ENCODE measurements at regions not wholly inside any gene's neighbourhood (a gene's known extent, or its start where the extent isn't known, plus 50 kb on each side); places are given as distances from the start of the nearest gene placed in this dataset.

DNA sequence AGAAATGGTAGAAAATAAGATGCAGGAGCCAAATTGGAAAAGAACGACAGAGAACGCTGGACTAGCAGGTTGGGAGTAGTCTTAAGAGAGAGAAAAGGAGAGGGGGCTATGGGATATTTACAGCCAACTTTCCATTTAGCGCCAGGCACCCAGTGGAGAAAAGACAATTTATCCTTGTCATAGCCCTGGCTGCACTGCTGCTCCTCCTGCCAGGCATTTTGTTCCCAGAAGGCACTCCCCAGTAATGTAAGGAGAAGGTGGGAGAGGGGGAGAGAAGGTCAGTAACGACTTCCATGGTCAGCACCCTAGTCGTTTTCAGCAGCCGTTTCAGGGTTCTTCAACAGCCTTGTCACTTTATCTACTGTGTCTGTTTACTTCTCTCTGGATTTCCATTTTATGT is 159.0 kb downstream of the TRMT11 start:
- Histone ChIP-seq H3K4me3 (ENCODE audit: low read depth in 1 of 3, low read length in 3 of 3) (no peak overlapping the region), H3K27ac (ENCODE audit: low read depth in 1 of 2, low read length in 2 of 2) (no peak overlapping the region), H3K9ac (ENCODE audit: low read depth in 1 of 2, low read length in 2 of 2) (no peak overlapping the region), H3K9me3 (ENCODE audit: control insufficient read depth in 4 of 4, low read length in 3 of 4) (no peaks in the 10 kb centered on the region), H3K4me1 (ENCODE audit: control insufficient read depth in 4 of 4, insufficient read depth in 4 of 4, low read length in 3 of 4) (no peaks in the 10 kb centered on the region), H3K27me3 (ENCODE audit: control insufficient read depth in 4 of 4, insufficient read depth in 4 of 4, low read length in 3 of 4) (no peaks in the 10 kb centered on the region), H3K36me3 (ENCODE audit: control insufficient read depth in 4 of 4, insufficient read depth in 3 of 4, low read depth in 1 of 4, low read length in 3 of 4) (no peaks in the 10 kb centered on the region)
- WGBS, result 81% methylated on average over 6 of the region's 6 CpGs
- DNase-seq (ENCODE audit: low spot score), result no peak
- TF ChIP-seq GABPA (IDR thresholded peaks at IDR 0.05 in 1 of 2, conservative IDR thresholded peaks at IDR 0.05 in 1 of 2) (no peak), FOXA2 (IDR thresholded peaks at IDR 0.05) (no peak), SP1 (IDR thresholded peaks at IDR 0.05) (no peak), RXRA (IDR thresholded peaks at IDR 0.05) (no peak), EGR1 (IDR thresholded peaks at IDR 0.05; ENCODE audit: low read depth in 2 of 2) (no peak), TAF1 (conservative IDR thresholded peaks at IDR 0.05) (no peak), JUND (IDR thresholded peaks at IDR 0.05) (no peak)
- TF ChIP-seq, protein P1, sequence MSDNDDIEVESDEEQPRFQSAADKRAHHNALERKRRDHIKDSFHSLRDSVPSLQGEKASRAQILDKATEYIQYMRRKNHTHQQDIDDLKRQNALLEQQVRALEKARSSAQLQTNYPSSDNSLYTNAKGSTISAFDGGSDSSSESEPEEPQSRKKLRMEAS (IDR thresholded peaks at IDR 0.05), result no peak

DNA sequence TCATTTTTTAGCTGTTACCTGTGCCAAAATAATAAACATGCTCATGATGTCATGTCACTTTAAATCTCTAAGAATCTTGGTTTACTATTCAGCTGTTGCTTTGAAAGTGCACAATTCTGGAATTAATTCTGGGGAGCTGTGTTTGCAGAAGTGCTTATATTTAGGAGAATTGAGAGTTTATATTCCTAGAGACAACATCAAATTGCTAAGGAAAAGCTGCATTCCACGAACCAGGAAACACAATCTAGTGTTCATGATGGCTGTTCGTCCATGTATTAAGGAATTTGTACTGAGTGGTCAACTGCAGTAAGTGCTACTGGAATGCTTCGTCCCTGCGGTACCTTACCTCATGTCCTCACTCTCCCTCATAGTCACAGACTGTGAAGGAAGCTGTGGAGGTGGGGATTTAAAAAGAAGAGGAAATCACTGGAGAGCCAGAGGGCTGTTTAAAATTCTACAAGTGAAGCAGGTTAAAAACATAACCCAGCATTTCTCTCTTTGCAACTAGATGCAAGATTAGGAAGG is 161.0 kb downstream of the TRMT11 start:
- Histone ChIP-seq H3K27me3 (ENCODE audit: control insufficient read depth in 4 of 4, insufficient read depth in 4 of 4, low read length in 3 of 4) (no peaks in the 10 kb centered on the region), H3K9me3 (ENCODE audit: control insufficient read depth in 4 of 4, low read length in 3 of 4) (no peaks in the 10 kb centered on the region), H3K9ac (ENCODE audit: low read depth in 1 of 2, low read length in 2 of 2) (no peak overlapping the region), H3K36me3 (ENCODE audit: control insufficient read depth in 4 of 4, insufficient read depth in 3 of 4, low read depth in 1 of 4, low read length in 3 of 4) (no peaks in the 10 kb centered on the region), H3K4me3 (ENCODE audit: low read depth in 1 of 3, low read length in 3 of 3) (no peak overlapping the region), H3K4me1 (ENCODE audit: control insufficient read depth in 4 of 4, insufficient read depth in 4 of 4, low read length in 3 of 4) (no peaks in the 10 kb centered on the region), H3K27ac (ENCODE audit: low read depth in 1 of 2, low read length in 2 of 2) (no peak overlapping the region)
- no peak for TF ChIP-seq SP1 (IDR thresholded peaks at IDR 0.05)
- DNase-seq (ENCODE audit: low spot score), result no peak
- WGBS, result 93% methylated on average over 4 of the region's 4 CpGs

DNA sequence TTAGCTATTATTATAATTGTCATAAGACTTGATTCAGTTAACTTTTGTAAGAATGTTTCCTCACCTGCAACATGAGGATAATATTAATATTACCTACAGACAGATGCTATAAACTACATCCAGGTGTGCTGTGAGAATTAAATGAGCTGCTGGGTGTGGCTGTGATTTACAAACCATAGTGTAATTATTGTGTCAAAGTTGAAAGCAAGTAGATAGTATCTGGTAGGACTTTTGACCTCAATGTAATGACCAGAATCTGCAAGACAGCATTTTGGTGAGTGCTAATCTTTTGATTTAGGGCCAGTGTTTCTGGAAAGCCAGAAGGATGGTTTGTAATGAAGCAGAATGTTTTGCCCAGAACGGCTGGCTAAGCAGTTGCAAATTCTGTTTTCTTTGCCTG is 162.5 kb downstream of the TRMT11 start:
- Histone ChIP-seq H3K9ac (ENCODE audit: low read depth in 1 of 2, low read length in 2 of 2) (no peak overlapping the region), H3K27ac (ENCODE audit: low read depth in 1 of 2, low read length in 2 of 2) (no peak overlapping the region), H3K36me3 (ENCODE audit: control insufficient read depth in 4 of 4, insufficient read depth in 3 of 4, low read depth in 1 of 4, low read length in 3 of 4) (no peaks in the 10 kb centered on the region), H3K27me3 (ENCODE audit: control insufficient read depth in 4 of 4, insufficient read depth in 4 of 4, low read length in 3 of 4) (no peaks in the 10 kb centered on the region), H3K9me3 (ENCODE audit: control insufficient read depth in 4 of 4, low read length in 3 of 4) (no peaks in the 10 kb centered on the region), H3K4me3 (ENCODE audit: low read depth in 1 of 3, low read length in 3 of 3) (no peak overlapping the region), H3K4me1 (ENCODE audit: control insufficient read depth in 4 of 4, insufficient read depth in 4 of 4, low read length in 3 of 4) (no peaks in the 10 kb centered on the region)
- no peak for DNase-seq (ENCODE audit: low spot score)
- no peak for TF ChIP-seq HNF4A (conservative IDR thresholded peaks at IDR 0.05)
- TF ChIP-seq RAD21 (IDR thresholded peaks at IDR 0.05), result no peak
- TF ChIP-seq REST (IDR thresholded peaks at IDR 0.05), result no peak
- TF ChIP-seq, protein P1 (IDR thresholded peaks at IDR 0.05), result no peak
- TF ChIP-seq CTCF (IDR thresholded peaks at IDR 0.05; ENCODE audit: low read depth, low read length, missing input control), result no peak
- no peak for TF ChIP-seq TAF1 (conservative IDR thresholded peaks at IDR 0.05)
- no peak for TF ChIP-seq GABPA (IDR thresholded peaks at IDR 0.05 in 1 of 2, conservative IDR thresholded peaks at IDR 0.05 in 1 of 2)
- TF ChIP-seq NR2F2 (IDR thresholded peaks at IDR 0.05), result no peak
- TF ChIP-seq ATF3 (IDR thresholded peaks at IDR 0.05), result no peak
- no peak for TF ChIP-seq SP1 (IDR thresholded peaks at IDR 0.05)
- TF ChIP-seq, protein P2, sequence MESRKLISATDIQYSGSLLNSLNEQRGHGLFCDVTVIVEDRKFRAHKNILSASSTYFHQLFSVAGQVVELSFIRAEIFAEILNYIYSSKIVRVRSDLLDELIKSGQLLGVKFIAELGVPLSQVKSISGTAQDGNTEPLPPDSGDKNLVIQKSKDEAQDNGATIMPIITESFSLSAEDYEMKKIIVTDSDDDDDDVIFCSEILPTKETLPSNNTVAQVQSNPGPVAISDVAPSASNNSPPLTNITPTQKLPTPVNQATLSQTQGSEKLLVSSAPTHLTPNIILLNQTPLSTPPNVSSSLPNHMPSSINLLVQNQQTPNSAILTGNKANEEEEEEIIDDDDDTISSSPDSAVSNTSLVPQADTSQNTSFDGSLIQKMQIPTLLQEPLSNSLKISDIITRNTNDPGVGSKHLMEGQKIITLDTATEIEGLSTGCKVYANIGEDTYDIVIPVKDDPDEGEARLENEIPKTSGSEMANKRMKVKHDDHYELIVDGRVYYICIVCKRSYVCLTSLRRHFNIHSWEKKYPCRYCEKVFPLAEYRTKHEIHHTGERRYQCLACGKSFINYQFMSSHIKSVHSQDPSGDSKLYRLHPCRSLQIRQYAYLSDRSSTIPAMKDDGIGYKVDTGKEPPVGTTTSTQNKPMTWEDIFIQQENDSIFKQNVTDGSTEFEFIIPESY (IDR thresholded peaks at IDR 0.05), result no peak
- TF ChIP-seq EGR1 (IDR thresholded peaks at IDR 0.05; ENCODE audit: low read depth in 2 of 2), result no peak
- 81% methylated on average over 1 of the region's 1 CpG for WGBS
